ENCODE measurements at regions not wholly inside any gene's neighbourhood (a gene's known extent, or its start where the extent isn't known, plus 50 kb on each side); places are given as distances from the start of the nearest gene placed in this dataset.

DNA sequence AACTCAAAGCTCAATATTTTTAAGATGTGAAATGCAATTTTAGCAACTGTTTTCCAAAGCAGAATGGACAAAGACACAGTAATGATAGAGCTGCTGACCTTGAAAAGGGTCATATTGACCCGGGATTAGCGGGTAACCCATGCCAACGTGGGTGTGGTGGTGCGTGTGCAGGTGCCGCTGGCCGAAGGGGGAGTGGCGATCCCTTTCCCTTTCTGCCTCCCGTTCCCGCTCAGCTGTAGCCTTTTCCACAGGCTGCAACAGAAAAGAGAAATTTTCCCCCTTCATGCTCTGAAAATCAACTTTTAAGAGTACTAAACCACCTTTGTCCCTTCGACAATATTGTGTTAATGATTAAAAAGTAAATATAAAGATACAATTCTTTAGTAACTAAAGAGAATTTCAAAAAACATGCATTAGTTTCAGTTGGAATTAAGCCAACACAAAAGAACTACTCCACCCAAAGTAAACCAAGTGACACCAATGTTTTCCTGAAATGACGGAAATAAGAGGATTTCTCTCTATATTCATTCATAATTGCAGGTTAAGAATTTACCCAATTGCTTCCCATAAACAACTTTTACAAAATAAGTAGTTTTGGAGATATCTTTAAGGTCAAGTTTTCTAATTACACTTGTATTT lies 105.2 kb downstream of the ZNF608 start:
- H3K4me1 ChIP-seq = no peaks in the 10 kb centered on the region
- intact Hi-C loops (cut with DNase I; ENCODE audit: low total_unique reads) = no loop called here
- H3K36me3 ChIP-seq (ENCODE audit: low read depth, missing control alignments) = no peaks in the 10 kb centered on the region
- no peaks in the 10 kb centered on the region for H3K9me3 ChIP-seq
- no peak for TF ChIP-seq POLR2A (IDR thresholded peaks at IDR 0.05)
- TF ChIP-seq CTCF (IDR thresholded peaks at IDR 0.05) = no peak
- H3K27ac ChIP-seq = no peak overlapping the region
- DNase-seq = peak; percentile 42
- H3K4me3 ChIP-seq = no peak overlapping the region
- H3K27me3 ChIP-seq = no peaks in the 10 kb centered on the region
- 64 to 78% methylated on average over 11 of the region's 11 CpGs for WGBS, 2 donors

DNA sequence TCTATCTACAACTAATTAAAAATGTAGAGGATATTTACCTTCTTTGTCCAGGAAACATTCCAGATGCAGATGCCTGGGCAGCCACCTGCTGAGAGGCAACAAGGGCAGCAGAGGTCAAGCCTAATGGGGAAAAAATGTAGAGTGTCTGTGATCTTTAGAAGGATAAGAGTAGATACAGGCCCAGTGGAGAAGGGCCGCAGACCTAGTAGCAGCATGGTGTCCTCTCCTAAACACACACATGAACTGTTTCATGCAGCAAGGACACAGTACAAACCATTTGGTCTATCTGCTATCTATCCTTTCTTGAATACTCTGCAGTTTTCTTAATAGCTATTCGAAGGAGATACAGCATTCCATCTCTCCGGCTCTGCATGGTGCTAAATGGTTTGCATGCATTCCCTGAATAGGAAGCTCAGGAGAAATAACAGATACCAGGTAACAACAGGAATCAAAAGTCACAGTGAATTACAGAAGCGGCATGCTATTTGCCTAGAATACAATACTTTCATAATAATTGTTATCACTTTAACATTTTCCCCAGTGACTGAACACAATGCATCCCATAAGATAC lies 107.3 kb downstream of the ZNF608 start:
- Histone ChIP-seq H3K27ac (no peak overlapping the region), H3K4me3 (no peak overlapping the region), H3K4me1 (no peaks in the 10 kb centered on the region), H3K27me3 (no peaks in the 10 kb centered on the region), H3K36me3 (ENCODE audit: low read depth, missing control alignments) (no peaks in the 10 kb centered on the region), H3K9me3 (no peaks in the 10 kb centered on the region)
- TF ChIP-seq POLR2A (IDR thresholded peaks at IDR 0.05) (no peak), CTCF (IDR thresholded peaks at IDR 0.05) (no peak)
- intact Hi-C loops (cut with DNase I; ENCODE audit: low total_unique reads) = no loop called here
- DNase-seq = no peak
- WGBS, 2 donors = 81 to 82% methylated on average over 4 of the region's 4 CpGs

GRCh38 chr5:124637011-124637410 lies 109.4 kb downstream of the ZNF608 start:
- H3K9me3 ChIP-seq = no peaks in the 10 kb centered on the region
- H3K4me1 ChIP-seq = no peaks in the 10 kb centered on the region
- no peaks in the 10 kb centered on the region for H3K36me3 ChIP-seq (ENCODE audit: low read depth, missing control alignments)
- H3K27me3 ChIP-seq = no peaks in the 10 kb centered on the region
- no peak overlapping the region for H3K4me3 ChIP-seq
- DNase-seq = no peak
- 93% methylated on average over 3 of the region's 3 CpGs for WGBS, 2 donors
- H3K27ac ChIP-seq = no peak overlapping the region
- intact Hi-C loops (cut with DNase I; ENCODE audit: low total_unique reads) = no loop called here
- no peak for TF ChIP-seq POLR2A (IDR thresholded peaks at IDR 0.05)

DNA sequence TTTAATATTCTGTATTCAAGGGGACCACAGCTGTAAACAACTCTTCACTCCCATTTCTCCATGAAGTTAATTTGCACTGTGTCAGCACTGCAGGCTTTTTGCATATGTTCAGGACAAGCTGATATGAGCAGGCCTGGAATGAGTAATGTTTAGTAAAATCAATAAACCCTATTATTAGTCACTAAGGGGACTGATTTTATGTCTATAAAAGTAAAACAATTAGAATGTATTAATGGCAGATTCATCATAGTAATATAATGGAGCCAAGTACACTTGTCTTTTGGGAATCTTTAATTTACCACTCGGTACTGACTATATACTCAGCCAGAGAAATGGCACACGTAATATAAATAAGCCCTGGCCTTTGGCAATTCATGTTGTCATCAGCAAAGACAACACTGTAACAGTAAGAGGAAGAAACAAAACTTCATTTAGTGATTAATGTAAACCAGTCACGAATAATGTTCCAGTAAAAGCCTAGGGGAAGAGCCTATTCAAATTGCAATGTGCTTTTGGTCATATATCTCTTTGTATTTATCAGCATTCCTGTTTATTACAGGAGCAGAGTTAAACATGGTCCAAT lies 111.6 kb downstream of the ZNF608 start:
- intact Hi-C loops (cut with DNase I; ENCODE audit: low total_unique reads) = no loop called here
- Histone ChIP-seq H3K9me3 (no peaks in the 10 kb centered on the region), H3K27ac (no peak overlapping the region), H3K36me3 (ENCODE audit: low read depth, missing control alignments) (no peaks in the 10 kb centered on the region), H3K4me3 (no peak overlapping the region), H3K4me1 (no peaks in the 10 kb centered on the region), H3K27me3 (no peaks in the 10 kb centered on the region)
- TF ChIP-seq POLR2A (IDR thresholded peaks at IDR 0.05) (no peak), CTCF (IDR thresholded peaks at IDR 0.05) (no peak)
- 74 to 78% methylated on average over 3 of the region's 3 CpGs for WGBS, 2 donors
- DNase-seq = no peak

DNA sequence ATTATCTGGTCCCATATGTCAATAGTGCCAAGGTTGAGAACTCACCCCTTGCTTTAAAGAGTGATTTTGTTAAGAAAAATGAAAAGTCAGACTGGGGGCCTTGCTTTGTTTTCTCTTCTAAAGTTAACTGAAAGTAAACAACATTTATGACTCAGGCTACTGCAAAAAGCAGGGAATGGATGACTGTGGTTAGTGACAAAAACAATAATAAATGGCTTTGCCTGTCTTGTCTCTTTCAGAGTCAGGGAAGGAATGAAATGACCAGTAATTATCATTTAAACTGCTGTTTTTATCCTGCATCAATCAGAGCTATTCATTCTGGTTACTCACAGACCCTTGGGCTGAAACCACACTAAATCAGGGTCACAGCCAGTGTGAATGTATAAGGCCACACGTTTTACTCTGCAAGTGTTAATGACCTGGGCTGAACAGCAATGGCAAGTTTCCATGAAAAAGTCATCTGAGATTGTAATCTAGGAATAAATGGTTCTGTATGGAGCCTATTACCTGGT lies 112.2 kb downstream of the ZNF608 start:
- DNase-seq = no peak
- no peaks in the 10 kb centered on the region for H3K36me3 ChIP-seq (ENCODE audit: low read depth, missing control alignments)
- intact Hi-C loops (cut with DNase I; ENCODE audit: low total_unique reads) = no loop called here
- H3K27ac ChIP-seq = no peak overlapping the region
- 56% methylated on average over 1 of the region's 1 CpG for WGBS, 2 donors
- no peaks in the 10 kb centered on the region for H3K4me1 ChIP-seq
- no peak for TF ChIP-seq POLR2A (IDR thresholded peaks at IDR 0.05)
- no peak for TF ChIP-seq CTCF (IDR thresholded peaks at IDR 0.05)
- H3K9me3 ChIP-seq = no peaks in the 10 kb centered on the region
- no peaks in the 10 kb centered on the region for H3K27me3 ChIP-seq
- H3K4me3 ChIP-seq = no peak overlapping the region
